ENCODE measurements at regions not wholly inside any gene's neighbourhood (a gene's known extent, or its start where the extent isn't known, plus 50 kb on each side); places are given as distances from the start of the nearest gene placed in this dataset.
"Not testable (repeated sequence)": the region's sequence is repeated elsewhere in the genome, so short reads cannot be mapped to it uniquely, and the experiment has no call there.

GRCh38 chr20:22966787-22967464 lies 68.2 kb upstream of the SSTR4 start:
- no peak for DNase-seq

- DNase-seq: not testable (repeated sequence)
Measured at GRCh38 chr20:22967706-22968105, 67.4 kb upstream of the SSTR4 start.

- not testable (repeated sequence) for DNase-seq
Measured at GRCh38 chr20:22969031-22969430, 66.1 kb upstream of the SSTR4 start.

- not testable (repeated sequence) for DNase-seq
Measured at GRCh38 chr20:22971077-22971476, 64.0 kb upstream of the SSTR4 start.

GRCh38 chr20:22974354-22974753 lies 60.8 kb upstream of the SSTR4 start:
- no peak for DNase-seq

GRCh38 chr20:22977047-22977785 lies 57.9 kb upstream of the SSTR4 start:
- no peak for DNase-seq

- DNase-seq: no peak
Measured at GRCh38 chr20:22984008-22984407, 51.1 kb upstream of the SSTR4 start.

GRCh38 chr20:22984606-22985005 lies 50.5 kb upstream of the SSTR4 start:
- no peak for DNase-seq

GRCh38 chr20:22985239-22985778 lies 49.8 kb upstream of the SSTR4 start:
- no peak for DNase-seq

All from CD4-positive, alpha-beta T cell treated with Interleukin-4 for 4 hours (primary cell).